Smooth muscle cell of the brain vasculature (primary cell): ENCODE measurements at regions not wholly inside any gene's neighbourhood (a gene's known extent, or its start where the extent isn't known, plus 50 kb on each side); places are given as distances from the start of the nearest gene placed in this dataset.
A peak's percentile ranks its signal among the peaks of the same experiment; 100 is the strongest.
"Not testable (repeated sequence)": the region's sequence is repeated elsewhere in the genome, so short reads cannot be mapped to it uniquely, and the experiment has no call there.

Source experiments
- DNase-seq: peaks from one replicate; pipeline ENCODE4 v3.0.0-alpha.2; 2012; ENCODE audit warnings: low read depth, low spot score

- DNase-seq: peak; percentile 70
These were observed 100.6 kb upstream of the PABPC3 start for GRCh38 chr13:24995225-24995804.

- no peak for DNase-seq
These were observed 98.5 kb upstream of the PABPC3 start for GRCh38 chr13:24997367-24997967.

- no peak for DNase-seq
These were observed 97.5 kb upstream of the PABPC3 start for GRCh38 chr13:24998433-24998832.

DNA sequence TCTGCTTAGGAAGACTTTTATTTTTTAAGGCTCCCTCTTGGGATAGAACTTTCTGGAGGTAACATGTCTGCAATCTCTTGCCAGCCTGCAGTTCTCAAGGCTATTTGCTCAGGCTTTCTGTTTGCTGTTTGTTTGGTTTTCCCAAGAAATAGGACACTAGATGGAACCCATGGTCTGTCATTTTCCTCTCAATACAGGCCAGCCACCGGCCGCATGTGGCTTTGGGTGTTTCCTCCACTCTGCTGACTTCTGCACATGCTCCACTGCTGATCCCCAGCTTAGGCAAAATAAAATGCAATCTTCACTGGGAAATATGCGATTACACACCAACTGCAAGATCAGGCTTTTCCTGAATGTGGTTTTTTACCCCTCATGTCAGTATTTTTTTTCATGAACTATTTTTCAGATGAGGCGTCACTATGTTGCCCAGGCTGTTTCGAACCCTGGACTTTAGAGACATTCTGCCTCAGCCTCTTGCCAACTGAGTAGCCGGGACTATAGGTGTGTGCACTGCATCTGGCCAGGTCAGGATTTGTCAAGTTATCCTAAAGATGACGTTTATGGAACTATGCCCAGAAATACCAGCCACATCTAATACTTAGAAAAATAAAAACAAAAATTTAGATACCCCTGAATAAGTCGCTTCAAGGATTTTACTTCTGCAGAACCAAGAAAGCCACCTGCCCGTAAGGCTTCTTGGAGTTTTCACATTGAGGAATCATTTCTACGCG lies 94.3 kb upstream of the PABPC3 start:
- no peak for DNase-seq

- not testable (repeated sequence) for DNase-seq
These were observed 93.6 kb upstream of the PABPC3 start for GRCh38 chr13:25002311-25002710.

- not testable (repeated sequence) for DNase-seq
These were observed 91.4 kb upstream of the PABPC3 start for GRCh38 chr13:25004489-25004888.

DNA sequence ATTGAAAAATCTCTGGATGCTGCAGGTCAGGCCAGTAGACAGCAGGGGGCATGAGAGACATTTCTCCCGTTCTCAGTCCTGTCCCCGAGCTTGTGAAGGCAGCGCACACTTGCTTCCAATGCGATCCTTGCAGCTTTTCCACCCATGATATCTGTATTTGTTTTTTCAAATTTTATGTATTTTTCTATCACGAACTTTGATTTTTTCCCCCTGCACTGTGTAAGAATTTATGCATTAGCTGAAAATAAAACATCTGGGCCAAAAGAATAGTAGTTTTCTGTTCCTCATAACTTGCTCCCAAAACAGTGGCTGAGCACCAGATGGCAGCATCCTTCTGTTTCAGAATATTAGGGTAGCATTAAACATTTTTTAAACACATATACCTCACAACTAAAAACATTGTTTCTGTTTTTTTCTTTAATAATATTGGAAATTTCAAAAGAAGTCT lies 90.9 kb upstream of the PABPC3 start:
- DNase-seq: peak; percentile 12

DNA sequence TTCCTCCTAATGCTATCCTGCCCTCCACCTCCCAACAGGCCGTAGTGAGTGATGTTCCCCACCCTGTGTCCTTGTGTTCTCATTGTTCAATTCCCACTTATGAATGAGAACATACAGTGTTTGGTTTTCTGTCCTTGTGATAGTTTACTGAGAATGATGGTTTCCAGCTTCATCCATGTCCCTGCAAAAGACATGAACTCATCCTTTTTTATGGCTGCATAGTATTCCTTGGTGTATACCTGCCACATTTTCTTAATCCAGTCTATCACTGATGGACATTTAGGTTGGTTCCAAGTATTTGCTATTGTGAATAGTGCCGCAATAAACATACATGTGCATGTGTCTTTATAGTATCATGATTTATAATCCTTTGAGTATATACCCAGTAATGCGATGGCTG lies 88.5 kb upstream of the PABPC3 start:
- DNase-seq: not testable (repeated sequence)

GRCh38 chr13:25014398-25014973 lies 81.5 kb upstream of the PABPC3 start:
- DNase-seq: not testable (repeated sequence)

GRCh38 chr13:25017176-25017575 lies 78.8 kb upstream of the PABPC3 start:
- not testable (repeated sequence) for DNase-seq

- DNase-seq: not testable (repeated sequence)
These were observed 77.9 kb upstream of the PABPC3 start for GRCh38 chr13:25017808-25018728.

DNA sequence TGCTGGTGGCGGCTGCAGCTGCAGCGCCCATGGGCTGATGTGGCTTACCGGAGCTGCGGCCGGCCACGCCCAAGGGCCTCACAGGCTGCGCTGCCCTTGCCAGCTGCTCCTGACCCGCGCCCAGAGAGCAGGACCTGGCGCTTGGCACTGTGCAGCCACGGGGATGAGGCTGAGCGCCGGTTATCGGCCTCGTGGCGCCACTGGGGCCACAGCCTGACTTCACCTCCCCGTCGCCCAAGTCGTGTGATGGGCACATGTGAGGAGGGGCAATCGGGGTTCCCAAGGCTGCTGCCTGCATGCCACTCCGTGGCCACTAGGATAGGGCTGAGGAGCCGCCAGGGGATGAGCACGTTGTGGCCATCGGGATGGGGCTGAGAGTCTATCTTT lies 77.2 kb upstream of the PABPC3 start:
- DNase-seq: no peak

DNA sequence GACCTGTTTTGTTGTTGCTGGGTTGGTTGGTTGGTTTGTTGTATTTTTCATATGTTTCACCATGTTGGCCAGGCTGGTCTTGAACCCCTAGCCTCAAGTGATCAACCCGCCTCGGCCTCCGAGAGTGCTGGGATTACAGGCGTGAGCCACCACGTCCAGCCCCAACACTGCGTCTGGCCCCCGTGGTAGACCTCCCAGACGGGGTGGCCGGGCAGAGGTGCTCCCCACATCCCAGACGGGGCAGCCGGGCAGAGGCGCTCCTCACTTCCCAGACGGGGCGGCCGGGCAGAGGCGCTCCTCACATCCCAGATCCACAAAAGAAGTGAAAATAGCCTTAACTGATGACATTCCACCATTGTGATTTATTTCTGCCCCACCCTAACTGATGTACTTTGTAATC lies 76.2 kb upstream of the PABPC3 start:
- not testable (repeated sequence) for DNase-seq

DNA sequence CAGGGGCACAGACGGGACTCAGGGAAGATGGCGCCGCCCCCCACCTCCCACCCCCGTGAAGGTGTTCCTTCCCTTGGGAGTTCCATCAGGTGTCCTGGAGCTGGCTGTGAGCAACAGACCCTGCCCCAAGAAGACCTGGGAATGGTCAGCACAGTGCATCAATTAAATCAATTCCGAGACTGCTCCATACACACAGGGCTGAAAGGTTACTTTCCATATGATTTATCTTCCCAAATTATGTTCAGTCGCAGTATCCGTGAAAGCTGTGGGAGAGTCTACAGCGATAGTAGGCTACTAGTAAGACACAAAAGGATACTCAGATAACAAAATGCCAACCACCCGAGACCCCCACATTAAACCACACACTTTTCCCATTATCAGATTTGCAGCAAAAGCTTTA lies 71.8 kb upstream of the PABPC3 start:
- DNase-seq: no peak

DNA sequence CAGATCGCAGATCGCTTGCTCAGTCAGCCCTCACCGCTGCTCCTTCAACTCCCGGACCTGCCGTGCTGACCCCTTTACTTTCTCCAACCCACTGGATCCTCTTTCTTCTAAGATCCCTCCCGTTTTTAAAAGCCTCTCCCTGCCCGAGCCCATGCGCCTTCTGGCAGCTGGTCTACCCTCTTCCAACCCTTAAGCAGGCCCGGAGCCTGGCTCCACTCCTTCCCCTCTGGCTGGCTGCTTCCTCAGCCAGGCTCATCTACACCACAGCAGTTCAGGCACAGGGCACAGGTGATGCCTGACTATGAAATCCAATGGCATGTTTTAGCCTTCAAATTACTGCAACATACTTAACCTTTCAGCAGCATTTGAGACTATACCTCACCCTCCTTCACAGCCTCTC lies 63.8 kb upstream of the PABPC3 start:
- DNase-seq: no peak

DNA sequence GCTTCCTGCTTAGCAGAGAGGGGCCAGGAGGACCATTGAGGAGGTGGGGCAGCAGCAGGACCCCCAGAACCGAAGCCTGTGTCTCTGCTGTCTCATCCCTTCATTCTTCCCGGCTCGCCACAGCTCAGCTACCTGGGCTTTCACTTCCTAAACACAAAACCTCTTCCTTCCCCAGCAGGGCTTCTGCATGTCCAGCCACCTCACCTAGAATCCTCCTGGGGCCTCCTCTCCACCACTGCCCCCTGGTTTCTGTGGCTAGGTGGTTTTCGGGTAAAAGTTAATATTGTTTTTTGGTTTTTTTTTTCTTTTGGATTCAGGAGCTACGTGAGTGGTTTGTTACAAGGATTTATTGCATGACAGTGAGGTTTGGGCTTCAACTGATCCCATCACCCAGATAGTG lies 61.8 kb upstream of the PABPC3 start:
- no peak for DNase-seq

- peak; percentile 17 for DNase-seq
These were observed 58.7 kb upstream of the PABPC3 start for GRCh38 chr13:25037057-25037813.

DNA sequence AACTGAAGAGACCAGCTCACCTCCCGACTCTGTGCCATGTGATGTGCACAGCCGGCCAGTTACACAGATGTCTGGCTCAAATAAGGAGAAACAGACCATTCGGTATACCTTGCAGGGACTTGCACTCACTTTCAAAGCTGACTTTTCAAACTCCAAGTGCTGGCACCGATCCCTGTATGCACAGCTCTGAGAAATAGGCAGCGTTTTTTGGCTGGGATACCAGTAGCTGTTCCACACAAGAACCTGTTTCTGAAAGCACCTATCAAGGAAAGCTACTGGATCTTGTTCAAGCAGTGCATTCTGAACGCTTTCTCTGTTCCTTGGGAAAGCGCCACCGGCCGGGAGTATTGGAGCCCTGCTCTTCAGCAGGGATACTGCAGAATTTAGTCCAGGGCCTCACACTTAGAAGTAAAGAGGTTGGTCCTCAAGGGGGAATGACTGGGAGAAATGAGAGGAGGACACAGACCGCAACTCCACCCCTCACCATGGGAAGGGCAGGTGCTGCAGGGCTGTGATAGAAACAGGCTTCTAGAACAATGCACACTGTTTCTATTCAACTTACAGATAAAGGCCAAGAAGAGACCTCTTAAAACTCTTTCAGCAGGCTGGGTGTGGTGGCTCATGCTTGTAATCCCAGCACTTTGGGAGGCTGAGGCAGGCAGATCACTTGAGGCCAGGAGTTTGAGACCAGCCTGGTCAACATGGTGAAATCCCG lies 53.6 kb upstream of the PABPC3 start:
- no peak for DNase-seq

- no peak for DNase-seq
These were observed 51.9 kb upstream of the PABPC3 start for GRCh38 chr13:25044071-25044470.
